ENCODE measurements at regions not wholly inside any gene's neighbourhood (a gene's known extent, or its start where the extent isn't known, plus 50 kb on each side); places are given as distances from the start of the nearest gene placed in this dataset.

GRCh38 chr7:41247143-41247865, 455.6 kb downstream of the INHBA start:
- no peak for TF ChIP-seq CTCF (IDR thresholded peaks at IDR 0.05 in 8 of 11, conservative IDR thresholded peaks at IDR 0.05 in 3 of 11)
- H3K27me3 ChIP-seq (replicated peaks in 1 of 7): no peaks in the 10 kb centered on the region

GRCh38 chr7:41245916-41246315, 457.0 kb downstream of the INHBA start:
- Histone ChIP-seq H3K27ac (no peak overlapping the region), H3K27me3 (replicated peaks in 1 of 7) (no peaks in the 10 kb centered on the region), H3K36me3 (no peaks in the 10 kb centered on the region), H3K4me1 (no peaks in the 10 kb centered on the region), H3K4me3 (no peak overlapping the region), H3K9me3 (peaks cover 0 to 5% (median 0%) of the 10 kb centered on the region in 8 donors)
- no peak for DNase-seq
- 71 to 97% (median 93%) methylated on average over 1 of the region's 1 CpG for WGBS, 5 donors
- intact Hi-C loops (cut with DNase I; ENCODE audit: low total_unique reads): no loop called here
- TF ChIP-seq CTCF (IDR thresholded peaks at IDR 0.05 in 8 of 11, conservative IDR thresholded peaks at IDR 0.05 in 3 of 11) (no peak), POLR2A (IDR thresholded peaks at IDR 0.05) (no peak)

More at GRCh38 chr7:41247143-41247865, 455.6 kb downstream of the INHBA start:
- no peak overlapping the region for H3K27ac ChIP-seq
- H3K9me3 ChIP-seq: peaks cover 0 to 12% (median 5%) of the 10 kb centered on the region in 8 donors
- no peak for DNase-seq
- no peaks in the 10 kb centered on the region for H3K4me1 ChIP-seq
- no peak overlapping the region for H3K4me3 ChIP-seq
- intact Hi-C loops (cut with DNase I; ENCODE audit: low total_unique reads): no loop called here
- WGBS, 5 donors: 90 to 99% (median 94%) methylated on average over 5 of the region's 5 CpGs
- H3K36me3 ChIP-seq: no peaks in the 10 kb centered on the region

GRCh38 chr7:41244246-41244645, 458.6 kb downstream of the INHBA start:
- WGBS, 5 donors: 58 to 78% (median 71%) methylated on average over 4 of the region's 4 CpGs
- Histone ChIP-seq H3K27ac (no peak overlapping the region), H3K36me3 (no peaks in the 10 kb centered on the region), H3K27me3 (replicated peaks in 1 of 7) (no peaks in the 10 kb centered on the region), H3K9me3 (no peaks in the 10 kb centered on the region), H3K4me1 (no peaks in the 10 kb centered on the region), H3K4me3 (no peak overlapping the region)
- DNase-seq: no peak
- TF ChIP-seq POLR2A (IDR thresholded peaks at IDR 0.05) (no peak), POLR2AphosphoS5 (IDR thresholded peaks at IDR 0.05) (no peak), CTCF (IDR thresholded peaks at IDR 0.05 in 8 of 11, conservative IDR thresholded peaks at IDR 0.05 in 3 of 11) (no peak)
- intact Hi-C loops (cut with DNase I; ENCODE audit: low total_unique reads): no loop called here

- H3K27ac ChIP-seq: no peak overlapping the region
- DNase-seq: no peak
- 85 to 92% (median 89%) methylated on average over 6 of the region's 6 CpGs for WGBS, 5 donors
- H3K9me3 ChIP-seq: no peaks in the 10 kb centered on the region
- H3K27me3 ChIP-seq (replicated peaks in 1 of 7): no peaks in the 10 kb centered on the region
- H3K4me1 ChIP-seq: no peaks in the 10 kb centered on the region
- no peak overlapping the region for H3K4me3 ChIP-seq
- intact Hi-C loops (cut with DNase I; ENCODE audit: low total_unique reads): no loop called here
- H3K36me3 ChIP-seq: no peaks in the 10 kb centered on the region
- TF ChIP-seq CTCF (IDR thresholded peaks at IDR 0.05 in 8 of 11, conservative IDR thresholded peaks at IDR 0.05 in 3 of 11) (no peak), POLR2A (IDR thresholded peaks at IDR 0.05) (no peak), POLR2AphosphoS5 (IDR thresholded peaks at IDR 0.05) (no peak)
Observed at GRCh38 chr7:41241641-41242040, 461.2 kb downstream of the INHBA start.
